GM18520 (cell line): ENCODE measurements at regions not wholly inside any gene's neighbourhood (a gene's known extent, or its start where the extent isn't known, plus 50 kb on each side); places are given as distances from the start of the nearest gene placed in this dataset.
"Not testable (repeated sequence)": the region's sequence is repeated elsewhere in the genome, so short reads cannot be mapped to it uniquely, and the experiment has no call there.

Experiments
- ATAC-seq: cut with Tn5 transposase; IDR thresholded peaks from one replicate; pipeline ENCODE4 v1.9.1; 2021; ENCODE audit not compliant: unreplicated experiment

DNA sequence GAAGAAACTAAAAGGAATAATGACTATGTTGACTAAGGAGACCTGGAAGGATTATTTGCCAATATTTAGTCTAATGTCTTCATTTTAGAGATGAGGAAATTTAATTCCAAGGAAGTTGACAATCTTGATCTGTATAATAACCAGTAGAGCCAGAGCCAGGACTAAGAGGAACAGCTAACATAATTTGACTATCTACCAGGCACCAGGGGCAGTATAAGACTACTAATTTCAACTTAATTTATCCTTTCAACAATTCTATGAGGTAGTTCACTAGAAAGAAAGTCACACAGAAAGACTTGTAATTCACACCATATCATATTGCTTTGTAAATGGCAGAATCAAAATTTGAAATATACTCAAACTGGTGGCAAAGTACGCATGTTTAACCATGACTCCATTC, 273.0 kb upstream of the STXBP5 start:
- no peak for ATAC-seq

DNA sequence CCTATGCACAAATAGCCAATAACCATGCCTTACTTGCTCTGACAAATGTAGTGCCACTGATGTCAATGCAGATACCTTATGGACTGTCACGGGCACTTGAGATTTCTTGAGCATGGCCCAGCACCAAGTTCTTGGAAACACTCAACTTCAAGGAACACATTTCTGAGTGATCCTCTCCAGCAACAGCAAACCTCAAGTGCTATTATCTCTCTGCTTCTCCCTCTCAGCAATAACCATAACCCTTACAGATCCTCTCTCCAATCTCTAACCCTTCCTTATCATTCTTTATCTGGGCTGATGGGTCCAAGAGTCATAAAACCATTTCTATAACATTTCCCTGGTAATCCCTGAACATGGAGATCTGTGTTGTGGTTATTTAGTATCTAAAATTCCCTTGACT, 266.9 kb upstream of the STXBP5 start:
- ATAC-seq = no peak

DNA sequence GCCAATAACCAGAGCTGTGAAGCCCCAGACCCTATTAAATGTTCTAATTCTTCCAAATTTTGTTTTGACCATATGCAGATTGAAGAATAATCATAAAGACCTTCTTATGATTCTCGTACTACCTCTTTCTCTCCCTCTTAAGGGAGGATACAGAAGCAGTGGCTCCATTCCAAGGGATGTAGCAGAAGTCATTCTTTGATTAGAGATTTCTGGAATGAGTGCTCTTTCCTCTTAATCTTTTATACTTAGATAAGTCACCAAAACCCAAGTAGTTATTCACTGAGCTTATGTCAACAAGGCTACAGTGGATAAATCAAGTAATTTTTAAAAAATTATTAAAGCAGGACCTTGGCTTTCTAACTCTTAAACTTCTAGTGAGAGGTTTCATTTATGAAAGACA, 266.0 kb upstream of the STXBP5 start:
- ATAC-seq = no peak

DNA sequence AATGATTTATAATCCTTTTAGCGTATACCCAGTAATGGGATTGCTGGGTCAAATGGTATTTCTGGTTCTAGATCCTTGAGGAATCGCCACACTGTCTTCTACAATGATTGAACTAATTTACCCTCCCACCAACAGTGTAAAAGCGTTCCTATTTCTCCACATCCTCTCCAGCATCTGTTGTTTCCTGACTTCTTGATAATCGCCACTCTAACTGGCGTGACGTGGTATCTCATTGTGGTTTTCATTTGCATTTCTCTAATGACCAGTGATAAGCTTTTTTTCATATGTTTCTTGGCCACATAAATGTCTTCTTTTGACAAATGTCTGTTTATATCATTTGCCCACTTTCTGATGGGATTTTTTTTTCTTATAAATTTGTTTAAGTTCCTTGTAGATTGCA, 264.8 kb upstream of the STXBP5 start:
- not testable (repeated sequence) for ATAC-seq

DNA sequence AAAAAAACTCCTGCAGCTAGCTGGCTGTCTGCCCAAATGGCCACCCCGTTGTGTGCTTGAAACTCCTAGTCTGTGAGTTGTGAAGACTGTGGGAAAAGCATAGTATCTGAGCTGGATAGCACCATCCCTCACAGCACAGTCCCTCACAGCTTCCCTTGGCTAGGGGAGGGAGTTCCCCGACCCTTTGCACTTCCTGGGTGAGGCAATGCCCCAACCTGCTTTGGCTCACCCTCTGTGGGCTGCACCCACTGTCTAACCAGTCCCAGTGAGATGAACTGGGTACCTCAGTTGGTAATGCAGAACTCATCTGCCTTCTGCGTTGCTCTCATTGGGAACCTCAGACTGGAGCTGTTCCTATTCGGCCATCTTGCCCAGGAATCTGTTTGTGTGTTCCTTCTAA, 260.6 kb upstream of the STXBP5 start:
- no peak for ATAC-seq

DNA sequence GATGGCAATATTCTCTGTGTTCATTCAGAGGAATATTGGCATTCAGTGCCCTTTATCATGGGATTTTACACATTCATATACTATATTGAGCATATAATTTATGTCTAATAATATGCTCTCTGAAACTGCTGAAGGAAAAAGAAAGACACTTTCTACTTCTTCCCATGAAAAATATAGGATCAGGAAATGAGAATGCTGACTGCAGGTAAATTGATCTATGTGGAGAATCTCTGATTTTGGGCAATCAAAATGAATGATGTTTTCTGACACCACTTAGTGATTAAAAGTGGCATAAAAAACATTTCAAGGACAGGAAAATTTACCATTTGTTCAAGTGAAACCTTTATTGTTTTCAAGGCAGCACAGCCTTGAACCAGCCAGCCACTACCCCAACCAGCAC, 260.1 kb upstream of the STXBP5 start:
- ATAC-seq = no peak

DNA sequence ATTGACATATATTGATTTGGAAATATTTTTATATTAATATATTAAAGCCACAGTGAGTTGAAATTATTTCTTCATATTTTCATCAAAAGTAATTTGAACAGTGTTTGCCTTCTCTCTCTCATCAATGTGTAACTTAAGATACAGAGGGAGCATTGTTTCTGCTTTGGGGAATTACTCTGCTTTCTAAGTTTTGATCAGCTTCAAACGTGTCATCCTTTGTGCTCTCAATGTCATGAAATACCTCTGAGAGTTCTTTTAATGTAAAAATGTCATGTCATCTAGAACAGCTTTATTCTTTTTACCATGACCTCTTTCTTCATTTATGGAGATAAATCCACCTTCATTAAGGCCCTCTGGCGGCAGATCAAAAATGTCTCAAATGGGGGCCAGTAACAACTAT, 259.4 kb upstream of the STXBP5 start:
- no peak for ATAC-seq

DNA sequence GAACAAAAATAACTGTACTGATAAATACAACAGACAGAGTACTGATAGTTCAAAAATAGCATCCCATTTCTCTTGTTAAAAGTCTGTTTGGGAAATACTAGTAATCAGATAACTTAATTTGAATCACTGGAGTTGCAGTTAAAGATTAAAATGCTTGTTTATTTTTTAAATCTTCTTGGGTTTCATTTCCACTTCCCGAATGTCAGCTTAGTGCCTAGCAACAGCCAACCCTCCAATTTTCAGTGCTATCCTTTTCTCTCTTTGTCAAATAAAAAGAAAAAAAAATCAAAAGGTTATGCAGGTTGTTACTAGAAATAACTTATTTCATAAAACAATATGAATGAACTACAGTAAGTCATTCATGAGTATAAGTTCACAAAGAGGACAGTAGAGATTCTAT, 257.7 kb upstream of the STXBP5 start:
- no peak for ATAC-seq

DNA sequence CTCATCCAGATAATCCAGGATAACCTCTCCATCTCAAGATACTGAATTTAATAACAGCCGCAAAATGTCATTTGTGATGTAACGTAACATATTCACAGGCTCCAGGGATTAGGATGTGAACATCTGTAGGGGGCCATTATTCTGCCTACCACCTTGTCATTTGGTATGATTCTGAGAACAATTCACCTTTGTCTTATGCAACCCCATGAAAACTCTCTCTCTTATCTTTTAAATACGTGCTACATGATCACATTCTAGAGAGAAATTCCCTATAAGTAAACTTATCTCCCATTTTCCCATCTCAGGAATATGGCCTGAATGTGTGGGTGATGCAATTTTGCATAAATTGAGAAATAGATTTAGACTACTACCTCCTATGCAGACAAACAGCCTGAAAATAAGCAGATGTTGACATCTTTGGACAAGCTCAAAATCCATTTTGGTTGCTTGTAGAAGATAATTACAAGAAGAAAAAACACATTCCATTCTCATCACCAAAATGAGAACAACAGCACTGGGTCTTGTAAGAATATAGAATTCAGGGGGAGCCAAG, 255.4 kb upstream of the STXBP5 start:
- no peak for ATAC-seq

DNA sequence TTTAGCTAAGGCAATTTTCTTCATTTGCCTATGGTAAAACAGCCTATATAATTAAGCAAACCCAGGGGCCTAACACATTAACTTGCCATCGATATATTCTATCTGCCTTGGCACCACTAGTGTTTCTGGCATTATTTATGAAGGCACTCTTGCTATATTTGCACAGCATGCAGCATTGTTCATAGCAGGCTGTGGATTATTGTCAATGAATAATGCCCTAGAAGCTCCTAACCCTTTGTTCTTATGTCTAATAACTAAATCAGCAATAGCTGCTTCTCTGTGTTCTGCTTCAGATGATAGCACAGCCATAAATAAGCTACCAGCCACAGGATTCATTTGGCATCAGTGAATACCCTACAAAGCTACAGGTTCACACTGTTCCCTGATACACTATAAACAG, 254.8 kb upstream of the STXBP5 start:
- ATAC-seq = no peak

DNA sequence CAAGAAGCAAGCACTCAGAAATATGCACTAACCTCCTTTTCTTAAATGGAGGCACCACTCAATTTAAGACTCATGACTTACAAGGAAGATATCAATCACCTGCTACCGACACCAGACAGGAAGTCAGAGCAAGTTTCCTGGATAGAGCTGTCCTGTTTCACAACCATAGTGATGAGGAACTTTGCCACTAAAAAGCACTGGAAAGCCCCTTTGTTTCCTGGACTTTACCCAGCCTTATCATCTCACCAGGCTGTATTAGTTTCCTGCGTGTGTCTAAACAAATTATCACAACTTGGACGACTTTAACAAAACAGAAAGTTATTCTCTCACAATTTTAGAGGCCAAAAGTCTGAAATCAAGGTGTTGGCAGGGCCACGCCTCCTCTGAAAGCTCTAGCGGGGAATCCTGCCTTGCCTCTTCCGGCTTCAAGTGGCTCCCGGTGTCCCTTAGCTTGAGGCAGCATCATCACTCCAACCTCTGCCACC, 253.8 kb upstream of the STXBP5 start:
- peak; percentile 51 for ATAC-seq

DNA sequence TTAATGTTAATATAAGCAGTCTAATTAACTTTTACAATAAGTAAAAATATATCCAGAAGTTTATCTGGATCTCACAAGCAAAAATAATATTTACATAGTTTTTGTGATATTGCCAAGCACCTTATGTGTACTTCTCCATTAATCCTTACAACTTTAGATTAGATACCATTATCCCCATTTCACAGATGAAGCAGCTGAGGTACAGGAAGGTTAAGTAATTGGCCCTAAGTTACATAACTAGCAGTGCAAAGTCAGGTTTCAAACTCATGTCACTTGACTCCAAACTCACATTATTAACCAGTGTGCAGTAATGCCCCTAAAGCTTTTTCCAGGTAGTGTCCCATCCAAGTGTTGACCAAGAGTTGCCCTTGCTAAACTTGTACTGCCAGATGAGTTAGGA, 248.6 kb upstream of the STXBP5 start:
- no peak for ATAC-seq

DNA sequence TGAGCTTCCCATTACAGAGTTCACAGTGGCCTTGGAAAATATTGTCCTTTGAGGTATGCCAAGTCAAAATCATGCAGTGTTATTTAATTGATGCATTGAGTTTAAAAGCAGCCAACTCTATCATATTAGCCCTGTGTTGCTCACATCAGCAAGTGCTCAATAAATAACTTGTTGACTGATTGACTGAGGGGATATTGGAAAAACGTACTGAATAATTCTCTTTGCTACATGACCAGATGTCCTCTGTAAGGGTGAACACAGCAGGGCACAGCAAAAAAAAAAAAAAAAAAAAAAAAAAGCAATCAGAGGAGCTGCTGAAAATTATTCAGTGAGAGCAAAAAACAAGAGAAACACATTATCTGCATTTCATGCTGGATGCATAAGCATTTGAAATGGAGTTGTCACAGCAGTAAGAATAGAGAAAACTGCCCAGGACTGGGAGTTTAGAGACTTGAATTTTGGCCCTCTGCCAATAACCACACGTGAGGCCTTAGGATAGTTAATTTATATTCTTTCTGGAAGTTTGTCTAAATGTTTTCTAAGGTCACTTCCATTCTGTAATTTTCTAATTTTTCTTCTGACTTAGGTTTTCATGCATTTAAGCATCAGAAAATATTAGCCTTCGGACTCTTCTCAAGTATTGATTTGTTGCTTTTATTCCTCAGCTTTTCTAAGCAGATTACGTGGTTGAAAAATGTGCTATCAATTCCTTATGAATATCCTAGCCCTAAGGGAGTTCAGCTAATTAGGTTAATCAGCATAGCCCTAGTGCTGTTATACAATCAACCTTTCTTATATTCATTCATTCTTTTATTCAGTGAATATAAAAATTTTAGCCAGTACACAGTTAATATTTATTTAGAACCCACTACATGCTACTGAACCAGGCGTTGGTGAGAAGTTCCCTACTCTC, 246.8 kb upstream of the STXBP5 start:
- ATAC-seq = no peak

DNA sequence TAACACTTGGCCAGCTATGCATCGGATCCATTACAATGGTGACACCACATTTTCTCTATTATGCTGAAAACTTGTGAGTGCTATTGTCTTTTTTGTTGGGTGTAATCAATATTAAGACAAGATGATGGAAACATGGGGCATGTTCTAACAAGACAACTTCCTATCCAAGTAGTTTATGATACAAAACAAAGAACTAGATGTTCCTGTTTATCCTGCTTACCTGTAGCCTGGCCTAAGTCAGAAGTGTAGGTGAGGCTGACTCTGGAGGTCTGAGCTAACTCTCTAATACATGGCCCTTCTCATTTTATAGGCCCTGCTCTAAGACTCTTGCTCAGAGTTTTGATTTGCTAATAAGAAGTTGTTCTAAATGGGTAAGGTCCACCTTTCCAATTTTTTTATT, 242.4 kb upstream of the STXBP5 start:
- no peak for ATAC-seq

DNA sequence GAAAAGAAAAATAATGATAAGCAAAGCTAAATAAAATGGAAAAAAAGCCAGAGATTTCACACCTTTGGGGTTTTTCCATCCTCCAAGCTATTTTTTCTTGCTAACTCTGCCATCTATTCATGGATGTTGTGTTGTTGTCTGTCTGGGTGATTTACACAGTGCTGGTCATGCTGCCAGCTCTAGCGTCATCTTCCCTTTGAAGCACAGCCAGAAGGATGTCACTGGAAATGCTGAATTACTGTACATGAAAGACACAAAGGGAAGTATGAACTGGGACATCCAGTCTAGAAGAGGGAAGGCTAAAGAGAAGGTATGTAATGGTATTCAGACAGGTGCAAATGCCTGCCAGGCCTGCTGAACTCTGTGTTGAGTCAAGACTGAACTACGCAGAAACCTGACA, 241.9 kb upstream of the STXBP5 start:
- no peak for ATAC-seq

DNA sequence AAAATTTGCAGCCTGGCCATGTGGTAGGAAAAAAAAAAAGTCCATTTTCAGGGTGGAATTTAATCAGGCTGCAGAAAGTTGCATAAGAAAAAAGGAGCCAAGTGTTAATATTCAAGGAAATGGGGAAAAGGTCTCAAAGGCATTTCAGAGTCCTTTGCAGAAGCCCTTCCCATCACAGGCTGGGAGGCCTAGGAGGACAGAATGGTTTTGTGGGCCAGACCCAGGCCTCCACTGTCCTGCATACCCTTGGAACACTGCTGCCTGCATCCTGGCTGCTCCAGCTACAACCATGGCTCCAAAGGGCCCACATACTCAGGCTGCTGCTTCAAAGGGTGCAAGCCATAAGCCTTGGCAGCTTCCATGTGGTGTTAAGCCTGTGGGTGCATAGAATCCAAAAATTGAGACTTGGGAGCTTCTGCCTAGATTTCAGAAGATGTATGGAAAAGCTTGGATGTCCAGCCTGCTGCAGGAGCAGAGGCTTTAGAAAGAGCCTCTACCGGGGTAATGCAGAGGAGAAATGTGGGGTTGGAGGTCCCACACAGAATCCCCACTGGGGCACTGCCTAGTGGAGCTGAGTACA, 239.0 kb upstream of the STXBP5 start:
- ATAC-seq = no peak

DNA sequence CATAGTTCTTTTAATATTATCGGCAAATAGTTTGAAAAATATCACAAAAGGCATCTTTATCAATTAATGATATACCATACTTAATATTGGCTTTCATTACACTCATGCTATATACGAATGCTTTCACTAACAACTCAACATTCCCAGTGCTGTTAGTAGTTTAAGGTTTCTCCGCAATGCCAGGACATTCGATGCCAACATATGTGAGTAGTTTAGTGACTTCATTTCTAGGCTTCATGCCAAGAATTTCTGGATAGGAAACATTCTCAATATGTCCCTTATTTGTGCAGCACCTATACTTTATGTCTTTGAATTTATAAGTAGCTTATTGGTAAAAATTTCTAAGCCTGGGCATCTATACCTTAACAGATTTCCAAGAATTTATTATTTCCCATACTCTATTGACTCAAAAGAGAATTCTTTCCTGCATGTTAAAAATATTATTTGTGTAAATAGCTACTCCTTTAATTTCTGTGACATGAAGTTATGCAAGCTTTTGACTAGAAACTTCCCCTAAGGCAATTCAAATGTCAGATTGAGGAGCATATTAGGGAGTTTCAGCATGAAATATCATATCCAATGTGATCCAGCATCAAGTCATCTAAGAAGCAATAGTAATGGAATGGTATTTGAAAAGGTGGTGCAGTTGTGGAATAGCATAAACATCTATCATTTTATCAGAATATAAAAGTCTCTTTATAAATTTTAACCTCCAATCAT, 236.0 kb upstream of the STXBP5 start:
- no peak for ATAC-seq

DNA sequence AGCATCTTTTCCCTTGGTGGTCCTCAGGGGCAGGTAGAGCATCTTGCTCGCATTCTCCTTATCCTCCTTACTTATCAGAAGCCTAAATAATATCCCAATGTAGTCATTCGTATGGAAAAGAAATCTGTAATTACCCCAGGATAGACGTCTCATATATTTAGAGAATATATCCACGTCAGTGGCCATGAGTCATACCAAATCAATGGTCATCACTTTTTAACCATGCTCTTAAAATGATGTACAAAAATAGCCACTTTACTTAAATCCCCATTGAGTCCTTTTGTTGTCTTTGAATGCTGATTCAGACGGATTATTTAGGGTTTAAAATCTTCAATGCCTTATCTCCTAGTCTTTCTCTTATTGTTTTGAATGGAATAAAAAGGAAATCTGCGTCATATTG, 231.7 kb upstream of the STXBP5 start:
- no peak for ATAC-seq

DNA sequence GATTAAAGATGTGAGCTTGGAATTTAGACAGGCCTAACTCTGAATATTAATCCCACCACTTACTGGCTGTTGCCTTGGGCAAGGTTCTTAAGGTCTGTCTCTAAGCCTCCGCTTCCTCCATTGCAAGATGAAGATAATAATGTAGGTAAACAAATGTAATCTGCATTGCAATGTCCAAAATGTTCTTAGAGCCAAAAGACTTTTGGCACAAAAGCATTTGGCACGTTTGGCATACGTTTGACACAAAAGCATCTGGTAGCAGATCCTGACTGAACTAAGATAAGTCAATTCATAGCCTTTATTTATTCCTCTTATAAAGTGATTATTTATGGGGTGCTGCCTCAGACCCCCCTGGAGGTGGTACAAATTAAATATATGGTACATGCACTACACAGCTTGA, 229.9 kb upstream of the STXBP5 start:
- no peak for ATAC-seq

DNA sequence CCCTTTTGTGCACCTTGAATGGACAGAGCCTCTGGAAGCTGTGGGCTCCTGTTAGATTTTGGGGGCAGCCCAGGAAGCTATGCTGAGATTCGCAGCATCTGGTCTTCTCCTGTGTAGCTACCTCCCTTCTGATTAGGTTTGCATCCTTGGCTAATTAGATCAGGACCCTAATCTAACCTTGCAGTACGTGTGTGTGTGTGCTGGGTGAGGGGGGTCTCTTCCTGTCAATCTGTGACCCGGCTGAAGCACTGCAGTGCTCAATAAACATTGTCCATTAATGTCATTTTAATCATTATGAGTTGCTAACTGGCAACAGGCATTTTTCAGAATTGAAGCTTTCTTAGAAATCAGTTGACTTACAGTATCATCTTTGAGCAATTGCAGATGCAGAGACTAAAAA, 229.1 kb upstream of the STXBP5 start:
- ATAC-seq = no peak

DNA sequence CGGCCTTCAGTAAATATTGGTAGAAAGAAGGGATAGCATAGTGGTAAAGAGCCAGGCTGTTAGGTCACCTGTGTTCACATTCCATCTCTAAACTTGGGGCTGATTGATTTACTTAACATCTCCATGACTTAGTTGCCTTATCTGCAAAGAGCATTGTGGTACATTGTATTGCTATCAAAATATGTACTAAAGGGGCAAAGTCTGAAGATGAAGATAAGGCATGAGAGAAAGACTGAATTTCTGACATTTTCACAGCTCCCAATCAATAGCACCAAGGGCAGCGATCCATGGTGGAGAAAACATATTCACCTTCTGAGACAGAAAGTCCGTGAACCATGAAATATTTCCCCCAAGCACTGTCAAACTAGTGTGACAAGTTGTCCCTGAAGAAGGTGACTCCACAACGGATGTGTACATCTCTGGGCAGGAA, 223.3 kb upstream of the STXBP5 start:
- no peak for ATAC-seq

DNA sequence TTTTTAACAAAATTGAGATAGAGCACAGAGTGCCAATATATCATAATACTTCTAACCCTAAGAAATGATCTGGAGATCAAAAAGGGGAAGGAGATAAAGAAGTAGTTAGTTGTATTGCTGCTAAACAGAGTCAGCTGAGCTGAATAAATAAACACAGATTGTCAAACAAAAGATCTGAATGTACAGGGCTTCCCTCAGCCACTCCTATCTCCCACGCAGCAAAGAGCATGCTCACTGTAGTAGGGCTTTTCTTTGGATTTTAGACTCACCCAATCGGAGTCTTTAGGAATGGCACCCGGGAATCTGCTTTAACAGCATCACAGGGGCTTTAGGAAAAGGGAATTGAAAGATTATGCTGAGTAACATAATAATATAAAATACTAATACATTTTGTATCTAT, 222.2 kb upstream of the STXBP5 start:
- no peak for ATAC-seq
